OCI-LY1 (cell line): ENCODE measurements at regions not wholly inside any gene's neighbourhood (a gene's known extent, or its start where the extent isn't known, plus 50 kb on each side); places are given as distances from the start of the nearest gene placed in this dataset.

Source experiments
- H2AFZ ChIP-seq: fragments of 200-600 bp; sonication (generic), shearing (Covaris generic); 2 replicates; pipeline ENCODE4 v1.6.0; 2014; ENCODE audit warnings: antibody characterized with exemption, mild to moderate bottlenecking, low read length
- H3F3A ChIP-seq: fragments of 200-600 bp; sonication (generic), shearing (Covaris generic); 2 replicates; pipeline ENCODE4 v1.6.0; 2014; ENCODE audit warnings: mild to moderate bottlenecking, antibody characterized with exemption, low read length, moderate library complexity; ENCODE audit not compliant: insufficient read depth
- H3K27ac ChIP-seq: fragments of 200-600 bp; sonication (generic); 2 replicates; pipeline ENCODE4 v1.5.1; 2014; ENCODE audit warnings: low read length, mixed run types, mild to moderate bottlenecking, low read depth; ENCODE audit not compliant: poor library complexity, severe bottlenecking
- H3K27me3 ChIP-seq: fragments of 200-600 bp; sonication (generic); 2 replicates; pipeline ENCODE4 v1.6.0; 2014; ENCODE audit warnings: antibody characterized with exemption, mild to moderate bottlenecking, low read length, moderate library complexity; ENCODE audit not compliant: insufficient read depth
- H3K36me3 ChIP-seq: fragments of 200-600 bp; sonication (generic); 2 replicates; pipeline ENCODE4 v1.6.1; 2014; ENCODE audit warnings: mild to moderate bottlenecking, antibody characterized with exemption, low read length, moderate library complexity, mixed read lengths; ENCODE audit not compliant: insufficient read depth
- H3K4me1 ChIP-seq: fragments of 200-600 bp; sonication (generic); 2 replicates; pipeline ENCODE4 v1.5.1; 2014; ENCODE audit warnings: mild to moderate bottlenecking, low read length, moderate library complexity; ENCODE audit not compliant: insufficient read depth, severe bottlenecking
- H3K4me2 ChIP-seq: fragments of 200-600 bp; sonication (generic), shearing (Covaris generic); 2 replicates; pipeline ENCODE4 v1.6.1; 2014; ENCODE audit warnings: low read length
- H3K4me3 ChIP-seq: fragments of 200-600 bp; sonication (generic); 2 replicates; pipeline ENCODE4 v1.5.1; 2014; ENCODE audit warnings: low read length, low read depth, mild to moderate bottlenecking, mixed read lengths; ENCODE audit not compliant: poor library complexity, severe bottlenecking
- H3K79me2 ChIP-seq: fragments of 200-600 bp; shearing (Covaris generic); 2 replicates; pipeline ENCODE4 v1.6.1; 2016; ENCODE audit warnings: mixed run types, low read length, mixed read lengths; ENCODE audit not compliant: insufficient read depth
- H3K9ac ChIP-seq: fragments of 200-600 bp; sonication (generic), shearing (Covaris generic); 2 replicates; pipeline ENCODE4 v1.6.1; 2014; ENCODE audit warnings: mild to moderate bottlenecking, low read length, mixed read lengths
- H3K9me2 ChIP-seq: fragments of 200-600 bp; sonication (generic), shearing (Covaris generic); 2 replicates; pipeline ENCODE4 v1.6.1; 2014; ENCODE audit warnings: low read depth, mild to moderate bottlenecking, low read length, mixed read lengths
- H3K9me3 ChIP-seq: fragments of 200-600 bp; shearing (Covaris generic); 2 replicates; pipeline ENCODE4 v1.6.1; 2014; ENCODE audit warnings: low read length, mixed read lengths
- H4K20me1 ChIP-seq: fragments of 200-600 bp; sonication (generic), shearing (Covaris generic); 2 replicates; pipeline ENCODE4 v1.6.0; 2016; ENCODE audit warnings: mild to moderate bottlenecking, low read length; ENCODE audit not compliant: insufficient read depth
- EZH2 ChIP-seq: fragments of 200-600 bp; sonication (generic), shearing (Covaris generic); IDR thresholded peaks from 2 replicates; pipeline ENCODE4 v1.8.0; 2017; ENCODE audit warnings: borderline replicate concordance, mixed run types, mild to moderate bottlenecking, antibody characterized with exemption, low read length, moderate library complexity, mixed read lengths
- TF ChIP-seq, protein P1 (sequence below): fragments of 200-600 bp; sonication (generic), shearing (Covaris generic); IDR thresholded peaks from 2 replicates; pipeline ENCODE4 v1.5.1; 2017; ENCODE audit warnings: mild to moderate bottlenecking, antibody characterized with exemption, low read length, moderate library complexity, mixed read lengths

DNA sequence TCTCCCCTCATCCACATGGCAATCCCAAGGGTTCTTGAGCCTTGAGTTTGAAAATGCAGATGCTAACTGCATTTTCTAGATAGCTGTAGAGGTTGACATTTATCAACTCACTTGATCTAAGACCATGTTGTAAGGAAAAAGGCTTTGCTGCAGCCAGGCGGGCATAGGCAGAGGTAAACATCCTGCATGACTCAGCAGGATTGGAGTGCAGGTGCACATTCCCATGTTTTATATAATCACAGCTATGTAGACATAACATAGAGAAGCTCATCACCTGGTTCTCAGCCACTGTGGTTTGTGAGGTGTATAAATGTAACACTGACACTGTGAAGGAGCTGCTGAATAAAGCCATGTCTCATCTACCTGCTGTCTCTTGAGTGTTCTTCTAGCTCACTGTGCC is 62.3 kb upstream of the PDE5A start:
- Histone ChIP-seq H3K27me3 (no peaks in the 10 kb centered on the region), H3K79me2 (no peaks in the 10 kb centered on the region), H3K4me1 (no peaks in the 10 kb centered on the region), H3K27ac (no peak overlapping the region), H3K4me3 (no peak overlapping the region), H3F3A (no peaks in the 10 kb centered on the region), H3K9ac (no peak overlapping the region), H4K20me1 (no peaks in the 10 kb centered on the region), H3K9me2 (no peaks in the 10 kb centered on the region), H2AFZ (no peak overlapping the region), H3K9me3 (no peaks in the 10 kb centered on the region), H3K36me3 (no peaks in the 10 kb centered on the region), H3K4me2 (no peak overlapping the region)
- no peak for TF ChIP-seq EZH2
- TF ChIP-seq, protein P1, sequence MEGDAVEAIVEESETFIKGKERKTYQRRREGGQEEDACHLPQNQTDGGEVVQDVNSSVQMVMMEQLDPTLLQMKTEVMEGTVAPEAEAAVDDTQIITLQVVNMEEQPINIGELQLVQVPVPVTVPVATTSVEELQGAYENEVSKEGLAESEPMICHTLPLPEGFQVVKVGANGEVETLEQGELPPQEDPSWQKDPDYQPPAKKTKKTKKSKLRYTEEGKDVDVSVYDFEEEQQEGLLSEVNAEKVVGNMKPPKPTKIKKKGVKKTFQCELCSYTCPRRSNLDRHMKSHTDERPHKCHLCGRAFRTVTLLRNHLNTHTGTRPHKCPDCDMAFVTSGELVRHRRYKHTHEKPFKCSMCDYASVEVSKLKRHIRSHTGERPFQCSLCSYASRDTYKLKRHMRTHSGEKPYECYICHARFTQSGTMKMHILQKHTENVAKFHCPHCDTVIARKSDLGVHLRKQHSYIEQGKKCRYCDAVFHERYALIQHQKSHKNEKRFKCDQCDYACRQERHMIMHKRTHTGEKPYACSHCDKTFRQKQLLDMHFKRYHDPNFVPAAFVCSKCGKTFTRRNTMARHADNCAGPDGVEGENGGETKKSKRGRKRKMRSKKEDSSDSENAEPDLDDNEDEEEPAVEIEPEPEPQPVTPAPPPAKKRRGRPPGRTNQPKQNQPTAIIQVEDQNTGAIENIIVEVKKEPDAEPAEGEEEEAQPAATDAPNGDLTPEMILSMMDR: no peak

DNA sequence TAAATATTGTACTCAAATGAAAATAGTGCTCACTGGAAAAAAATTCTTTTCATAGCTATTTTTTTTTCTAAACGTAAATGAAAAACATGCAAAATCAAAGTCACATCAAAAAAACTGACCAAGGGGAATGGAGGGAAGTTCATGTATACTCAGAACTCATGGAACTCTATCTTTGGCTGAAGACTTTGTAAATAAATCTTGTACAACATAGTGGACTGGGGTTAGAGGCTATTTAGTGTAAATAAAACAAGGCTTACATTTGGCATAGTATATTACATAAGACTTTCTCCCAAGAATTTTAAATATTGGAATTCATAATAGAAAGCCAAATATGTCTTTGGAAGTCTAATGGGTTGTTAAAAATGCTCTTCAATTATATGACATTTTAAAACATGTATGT is 59.8 kb upstream of the PDE5A start:
- Histone ChIP-seq H2AFZ (no peak overlapping the region), H3K4me2 (no peak overlapping the region), H3K27ac (no peak overlapping the region), H3K9me3 (no peaks in the 10 kb centered on the region), H3K79me2 (no peaks in the 10 kb centered on the region), H3K36me3 (no peaks in the 10 kb centered on the region), H3K9me2 (no peaks in the 10 kb centered on the region), H3F3A (no peaks in the 10 kb centered on the region), H3K27me3 (no peaks in the 10 kb centered on the region), H4K20me1 (no peaks in the 10 kb centered on the region), H3K9ac (no peak overlapping the region), H3K4me3 (no peak overlapping the region), H3K4me1 (no peaks in the 10 kb centered on the region)
- TF ChIP-seq EZH2: no peak
- TF ChIP-seq, protein P1: no peak

DNA sequence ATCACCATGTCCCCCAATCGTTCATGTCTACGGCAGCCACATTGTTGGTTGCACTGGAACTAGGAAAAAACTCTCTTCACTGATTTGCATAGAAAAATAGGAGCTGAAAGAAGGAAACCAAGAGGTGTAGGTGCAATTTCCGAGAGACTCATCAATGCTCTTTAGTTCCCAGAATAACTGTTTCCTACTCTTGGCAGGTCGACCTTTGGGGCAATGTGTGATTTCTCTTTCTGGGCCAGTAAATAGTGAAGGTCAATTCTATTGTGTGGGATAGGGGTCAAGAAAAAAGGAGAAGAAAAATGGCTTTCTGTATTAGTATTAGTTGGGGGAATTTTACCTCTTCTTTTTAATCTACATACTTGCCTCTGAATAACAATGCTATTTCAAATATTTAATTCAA is 55.9 kb upstream of the PDE5A start:
- Histone ChIP-seq H3F3A (no peaks in the 10 kb centered on the region), H3K9ac (no peak overlapping the region), H3K9me3 (no peaks in the 10 kb centered on the region), H2AFZ (no peak overlapping the region), H4K20me1 (no peaks in the 10 kb centered on the region), H3K27ac (no peak overlapping the region), H3K4me3 (no peak overlapping the region), H3K4me2 (no peak overlapping the region), H3K79me2 (no peaks in the 10 kb centered on the region), H3K36me3 (no peaks in the 10 kb centered on the region), H3K9me2 (no peaks in the 10 kb centered on the region), H3K27me3 (no peaks in the 10 kb centered on the region), H3K4me1 (no peaks in the 10 kb centered on the region)
- TF ChIP-seq EZH2: no peak
- TF ChIP-seq, protein P1: no peak
